ENCODE measurements at regions not wholly inside any gene's neighbourhood (a gene's known extent, or its start where the extent isn't known, plus 50 kb on each side); places are given as distances from the start of the nearest gene placed in this dataset.
"Not testable (repeated sequence)": the region's sequence is repeated elsewhere in the genome, so short reads cannot be mapped to it uniquely, and the experiment has no call there.

DNA sequence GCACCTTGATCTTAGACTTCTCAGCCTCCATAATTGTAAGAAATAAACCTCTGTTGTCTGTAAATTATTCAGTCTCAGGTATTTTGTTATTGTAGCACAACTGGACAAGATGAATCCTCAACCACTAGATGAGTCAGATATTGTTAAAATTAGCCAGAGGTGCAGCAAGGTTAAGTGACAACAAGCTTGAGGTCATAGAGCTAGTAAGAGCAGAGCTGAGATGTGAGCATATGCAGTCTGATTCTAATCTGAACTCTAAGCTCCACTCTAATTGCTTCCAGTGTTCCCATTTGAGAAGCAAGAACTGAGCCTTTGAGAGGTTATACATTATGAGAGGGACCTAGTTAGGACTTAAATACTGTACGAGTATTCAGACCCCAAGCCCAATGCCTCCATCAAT lies 93.1 kb downstream of the FZD1 start:
- DNase-seq, result no peak

- no peak for DNase-seq
Observed at GRCh38 chr7:91357901-91358300, 93.7 kb downstream of the FZD1 start.

DNA sequence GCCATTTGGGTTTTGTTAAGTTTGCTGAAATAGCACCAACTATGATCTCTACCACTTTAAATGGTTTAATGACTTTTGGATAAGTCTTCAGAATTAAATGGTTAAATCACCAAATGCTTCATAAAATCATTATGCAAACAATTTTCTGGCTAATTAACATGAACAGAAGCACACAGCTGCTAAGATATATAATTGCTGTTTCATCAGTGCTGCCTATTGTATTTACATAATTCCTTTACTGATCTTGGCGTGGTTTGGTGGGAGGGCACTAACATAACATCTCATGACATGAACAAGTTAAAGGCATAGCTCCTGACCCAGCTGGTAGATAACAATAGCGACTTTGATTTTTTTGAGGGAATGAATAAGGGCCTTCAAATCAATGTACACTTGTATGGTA lies 94.1 kb downstream of the FZD1 start:
- DNase-seq, result no peak

GRCh38 chr7:91365097-91365496 lies 100.9 kb downstream of the FZD1 start:
- not testable (repeated sequence) for DNase-seq

DNA sequence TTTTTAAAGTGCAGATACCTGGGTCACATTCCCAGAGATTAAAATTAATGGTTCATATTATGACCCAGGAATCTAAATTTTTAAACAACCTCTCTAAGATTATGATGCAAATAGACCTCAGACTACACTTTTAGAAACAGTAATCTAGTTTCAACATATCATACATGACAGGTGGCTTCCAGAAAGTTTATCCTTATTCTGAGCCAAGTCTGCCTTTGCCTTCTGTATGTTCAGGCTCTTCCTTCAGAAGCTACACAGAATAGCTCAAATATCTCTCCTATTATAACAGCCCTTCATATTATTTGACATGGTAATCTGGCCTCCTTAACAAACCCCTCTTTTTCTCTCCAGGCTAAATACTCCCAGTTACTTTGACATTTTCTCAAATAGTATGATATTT lies 101.9 kb downstream of the FZD1 start:
- no peak for DNase-seq

DNA sequence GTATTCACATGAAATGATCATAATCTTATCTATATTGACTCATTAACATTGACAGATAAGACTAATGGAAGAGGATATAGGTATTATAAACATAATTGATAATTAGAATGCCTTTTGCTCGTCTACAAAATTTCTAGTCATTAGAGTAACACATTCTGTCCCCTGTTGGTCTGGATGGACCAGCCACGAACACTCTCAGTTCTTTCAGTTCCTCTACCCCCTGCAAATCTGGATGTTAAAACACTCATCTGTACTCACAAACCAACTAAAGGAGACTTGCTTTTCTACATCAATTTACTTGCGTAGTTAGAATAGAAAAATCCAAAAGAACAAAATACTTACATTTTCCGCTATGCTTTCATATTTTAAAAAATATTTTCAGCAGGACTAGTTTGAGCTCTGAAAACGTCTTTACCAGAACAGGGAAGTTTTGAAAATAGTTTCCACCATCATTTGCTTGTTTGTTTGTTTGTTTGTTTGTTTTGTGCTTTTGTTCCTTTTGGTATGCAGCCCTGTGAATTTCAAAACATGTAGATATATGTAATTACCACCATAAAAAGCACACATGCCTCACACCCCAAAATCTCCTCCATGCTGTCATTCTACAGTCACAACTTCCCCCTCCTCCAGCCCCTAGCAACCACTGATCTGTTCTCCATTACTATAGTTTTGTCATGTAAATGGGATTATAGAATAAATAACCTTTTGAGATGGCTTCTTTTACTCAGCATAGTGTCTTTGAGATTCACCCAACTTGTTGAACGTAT lies 103.8 kb downstream of the FZD1 start:
- DNase-seq, result no peak

GRCh38 chr7:91372323-91372722 lies 108.1 kb downstream of the FZD1 start:
- DNase-seq, result no peak

DNA sequence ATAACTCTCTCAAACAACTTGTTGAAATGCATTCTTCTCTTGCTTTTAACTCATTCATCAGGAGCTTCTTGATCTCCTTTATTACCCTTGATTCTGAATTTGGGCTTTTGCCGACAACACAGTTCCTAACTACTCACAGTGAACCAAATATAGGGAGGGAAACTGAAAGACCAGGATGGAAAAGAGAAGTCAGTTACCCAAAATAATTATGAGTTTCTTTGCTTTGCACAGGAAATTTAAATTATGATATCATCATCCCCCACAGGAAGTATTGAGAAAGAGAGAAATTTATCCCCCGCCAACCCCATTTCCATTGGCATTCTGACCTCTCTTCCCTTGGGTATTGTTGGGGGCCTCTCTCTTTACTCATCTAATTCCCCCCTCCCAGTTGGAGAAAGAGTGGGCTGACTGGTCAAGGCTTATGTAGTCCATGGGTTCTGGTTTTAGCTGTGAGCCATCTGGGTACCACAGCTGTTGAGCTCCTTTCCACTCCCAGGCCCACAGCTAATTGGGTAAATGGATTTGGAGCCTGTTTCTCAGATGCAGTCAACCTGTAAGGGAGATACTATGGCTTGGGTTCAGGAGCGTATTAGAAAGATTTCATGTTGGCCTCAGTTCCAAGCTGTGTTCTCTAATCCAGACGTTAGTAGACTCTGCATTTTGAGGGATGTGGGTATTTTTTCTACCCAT lies 109.0 kb downstream of the FZD1 start:
- DNase-seq, result no peak

DNA sequence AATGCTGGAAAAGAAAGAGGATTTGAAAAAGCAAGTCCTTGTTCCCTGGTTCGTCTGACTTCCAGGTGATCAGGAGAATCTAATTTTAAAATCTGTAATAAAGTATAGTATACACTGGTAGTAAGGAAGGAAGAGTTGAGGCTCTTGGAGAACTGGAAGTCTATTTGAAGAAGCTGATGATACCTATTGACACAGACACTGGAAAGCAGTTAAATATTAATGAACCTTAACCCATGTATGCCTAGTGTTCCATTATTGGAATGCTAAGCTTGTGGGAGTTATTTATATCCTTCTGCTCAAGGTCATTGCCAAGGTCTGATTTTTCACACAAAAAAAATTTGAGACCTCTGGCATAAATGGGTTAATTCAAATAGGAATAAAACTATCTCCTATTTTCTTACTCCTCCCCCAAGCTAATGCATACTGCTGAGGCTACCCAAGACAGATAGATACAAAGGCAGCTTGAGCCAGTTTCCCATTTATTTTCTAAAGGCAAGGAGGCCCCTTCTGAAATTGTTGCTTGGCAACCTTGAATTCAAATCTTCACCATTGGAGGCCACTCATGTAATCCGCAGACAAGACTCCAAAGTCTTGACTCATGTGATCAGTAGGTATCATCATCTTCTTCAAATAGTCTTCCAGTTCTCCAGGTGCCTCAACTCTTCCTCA lies 110.2 kb downstream of the FZD1 start:
- no peak for DNase-seq

- DNase-seq, result no peak
Observed at GRCh38 chr7:91375378-91375777, 111.1 kb downstream of the FZD1 start.

DNA sequence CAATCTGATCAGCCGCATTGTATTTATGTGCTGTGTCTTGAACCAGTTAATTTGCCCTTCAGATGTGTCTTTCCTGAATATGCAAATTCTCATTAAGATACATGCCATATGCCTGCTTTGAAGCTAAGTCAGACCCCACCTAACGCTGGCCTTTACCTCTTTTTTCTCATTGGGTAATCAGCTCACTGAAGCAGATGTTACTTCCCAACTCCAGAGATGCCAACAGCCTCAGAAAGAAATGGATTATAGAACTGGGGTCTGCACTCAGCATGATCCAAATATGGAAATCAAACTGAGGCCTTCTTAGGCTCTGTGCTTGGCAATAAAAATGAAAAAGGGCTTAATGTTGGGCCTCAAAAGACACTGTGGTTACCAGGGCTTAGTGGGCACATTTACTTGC lies 113.9 kb downstream of the FZD1 start:
- DNase-seq, result no peak

GRCh38 chr7:91379236-91379635 lies 115.0 kb downstream of the FZD1 start:
- DNase-seq, result no peak

DNA sequence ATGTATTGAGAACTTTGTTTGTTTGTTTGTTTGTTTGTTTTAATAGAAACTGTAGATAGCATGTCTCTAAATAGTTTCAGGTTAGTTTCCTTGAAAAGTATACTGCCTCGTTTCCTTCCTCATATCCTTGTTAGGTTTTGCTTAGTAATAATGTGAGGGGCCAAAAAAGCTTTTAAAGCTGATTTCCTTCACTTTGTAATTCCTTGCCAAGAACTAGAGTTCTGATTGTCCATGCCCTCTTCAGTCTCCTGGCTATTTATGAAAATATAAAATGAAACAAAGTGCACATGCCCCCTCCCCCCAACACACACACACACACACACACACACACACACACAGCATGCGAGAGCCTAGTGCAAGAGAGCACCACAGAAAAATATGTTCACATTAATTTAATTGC lies 115.8 kb downstream of the FZD1 start:
- DNase-seq, result no peak

GRCh38 chr7:91383053-91383904 lies 119.0 kb downstream of the FZD1 start:
- DNase-seq, result no peak

GRCh38 chr7:91383905-91384274 lies 119.7 kb downstream of the FZD1 start:
- DNase-seq, result no peak

DNA sequence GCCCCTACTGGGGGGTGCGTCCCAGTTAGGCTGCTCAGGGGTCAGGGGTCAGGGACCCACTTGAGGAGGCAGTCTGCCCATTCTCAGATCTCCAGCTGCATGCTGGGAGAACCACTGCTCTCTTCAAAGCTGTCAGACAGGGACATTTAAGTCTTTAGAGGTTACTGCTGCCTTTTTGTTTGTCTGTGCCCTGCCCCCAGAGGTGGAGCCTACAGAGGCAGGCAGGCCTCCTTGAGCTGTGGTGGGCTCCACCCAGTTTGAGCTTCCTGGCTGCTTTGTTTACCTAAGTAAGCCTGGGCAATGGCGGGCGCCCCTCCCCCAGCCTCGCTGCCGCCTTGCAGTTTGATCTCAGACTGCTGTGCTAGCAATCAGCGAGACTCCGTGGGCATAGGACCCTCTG lies 130.5 kb downstream of the FZD1 start:
- DNase-seq, result not testable (repeated sequence)

GRCh38 chr7:91395313-91395712 lies 131.1 kb downstream of the FZD1 start:
- DNase-seq, result not testable (repeated sequence)

DNA sequence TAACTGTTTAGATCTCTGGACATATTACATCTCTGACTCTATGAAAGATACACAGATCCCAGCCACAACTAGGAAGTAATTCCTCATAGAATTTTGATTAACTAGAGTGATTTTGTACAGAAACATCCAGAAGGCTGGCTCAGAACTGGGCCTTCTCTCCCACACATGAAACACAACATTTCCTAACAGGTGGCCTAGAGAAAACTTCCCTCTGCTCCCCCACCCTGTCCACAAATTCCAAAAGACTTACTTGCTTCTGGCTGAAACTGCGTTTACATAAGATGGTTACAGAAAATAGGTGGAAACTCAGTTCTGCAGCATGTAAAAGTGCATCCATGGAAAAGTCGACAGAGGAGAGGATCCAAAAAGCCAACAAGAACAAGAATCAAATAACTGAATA lies 132.9 kb downstream of the FZD1 start:
- no peak for DNase-seq

- DNase-seq, result no peak
Observed at GRCh38 chr7:91397612-91398011, 133.4 kb downstream of the FZD1 start.

DNA sequence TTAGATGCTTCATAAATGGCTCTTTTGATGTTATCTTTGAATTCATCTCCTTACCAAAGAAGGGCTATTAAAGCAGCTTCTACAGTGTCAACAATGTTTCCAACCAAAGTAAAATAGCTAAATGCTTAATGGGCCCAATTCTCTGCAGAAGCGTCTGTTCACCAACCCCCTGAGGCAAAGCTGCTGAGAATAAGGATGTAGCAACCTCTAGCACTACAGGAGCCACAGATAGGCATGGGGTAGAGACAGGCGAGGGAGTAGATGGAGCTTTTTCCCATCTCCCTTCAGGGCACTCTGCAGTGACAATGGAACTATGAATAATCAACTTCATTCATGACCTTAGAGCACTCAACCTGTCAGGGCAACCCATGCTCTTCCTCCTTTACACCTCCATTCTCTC lies 134.1 kb downstream of the FZD1 start:
- DNase-seq, result no peak

DNA sequence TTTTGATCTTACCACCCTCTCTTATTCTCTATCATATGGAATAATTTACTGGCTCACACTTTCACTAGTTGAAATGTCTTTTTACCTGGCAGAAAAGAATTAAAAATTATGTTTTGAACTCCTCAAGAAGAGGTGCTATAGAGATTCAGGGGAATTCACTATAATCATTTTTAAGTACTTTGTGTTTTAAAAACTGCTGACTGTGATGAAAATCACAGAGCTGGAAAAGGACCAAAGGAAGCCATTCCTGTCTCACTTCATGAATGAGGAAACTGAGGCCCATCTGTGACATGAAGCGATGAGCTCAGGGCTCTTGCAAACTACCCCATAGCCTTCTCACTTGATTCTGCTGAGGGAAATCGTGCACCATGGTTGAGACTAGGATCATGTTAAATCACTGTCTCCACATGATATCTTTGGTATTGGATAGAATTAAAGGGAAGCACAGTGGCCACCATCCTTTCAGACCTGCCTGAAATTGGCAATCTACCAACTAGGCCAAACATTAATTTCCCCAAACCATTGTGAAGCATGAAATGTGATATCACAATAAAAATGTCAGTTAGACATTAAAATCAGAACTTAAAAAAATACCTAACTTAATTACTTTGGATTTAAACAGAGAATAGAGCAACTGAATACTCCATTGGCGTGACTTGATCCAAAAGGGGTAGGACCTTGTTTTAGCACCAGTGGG lies 141.0 kb downstream of the FZD1 start:
- DNase-seq, result no peak

DNA sequence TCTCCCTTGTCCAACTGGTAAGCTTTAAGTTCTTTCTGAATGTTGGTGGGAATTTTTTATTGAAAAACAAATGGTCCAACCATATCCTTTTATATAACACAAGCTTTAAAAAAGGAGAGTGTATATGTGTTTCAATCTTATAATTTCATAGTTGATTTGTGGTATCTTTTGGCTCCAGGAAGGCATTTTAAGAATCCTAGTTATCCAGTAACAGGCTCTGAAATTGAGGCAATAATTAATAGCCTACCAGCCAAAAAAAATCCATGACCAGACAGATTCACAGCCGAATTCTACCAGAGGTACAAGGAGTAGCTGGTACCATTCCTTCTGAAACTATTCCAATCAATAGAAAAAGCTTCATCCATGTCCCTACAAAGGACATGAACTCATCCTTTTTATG lies 141.6 kb downstream of the FZD1 start:
- DNase-seq, result not testable (repeated sequence)

DNA sequence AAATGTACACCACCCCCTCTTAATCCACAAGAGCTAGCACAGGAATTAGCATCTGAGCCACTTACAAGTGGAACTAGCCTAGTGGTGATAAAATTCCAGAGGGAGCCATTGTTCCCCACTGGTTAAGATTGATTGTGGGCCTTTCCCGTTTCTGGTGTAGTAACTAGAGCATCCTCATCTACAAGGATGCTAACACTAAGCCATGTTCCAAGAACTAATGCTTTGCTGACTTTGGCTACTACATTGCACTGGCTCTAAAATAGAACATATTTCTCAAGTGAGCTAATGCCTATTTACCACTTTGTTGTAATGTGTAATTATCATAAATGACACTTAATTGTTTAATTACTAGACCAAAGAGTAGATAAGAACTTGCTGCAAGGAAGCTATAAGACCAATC lies 143.7 kb downstream of the FZD1 start:
- no peak for DNase-seq
